PC-3 (cell line): ENCODE measurements at regions not wholly inside any gene's neighbourhood (a gene's known extent, or its start where the extent isn't known, plus 50 kb on each side); places are given as distances from the start of the nearest gene placed in this dataset.

Source experiments
- ATAC-seq: fragments of 200-7000 bp; cut with Tn5 transposase; 2 replicates; pipeline ENCODE4 v1.9.1; 2020; ENCODE audit warnings: mild to moderate bottlenecking, moderate library complexity
- BruUV-seq: library from RNA; stranded (reverse); fragments of 400-500 nt; replicated peaks from 2 replicates; lab custom pipeline; 2021; lab: Mats Ljungman, UMichigan
- CTCF ChIA-PET: fragments of 300-600 bp; sonication (Branson Sonifier 250); formaldehyde crosslinking; loops from one replicate; lab custom pipeline; 2022; ENCODE audit warnings: antibody characterized with exemption; lab: Charles Lee
- POLR2A ChIA-PET: fragments of 300-600 bp; sonication (Branson Sonifier 250); formaldehyde crosslinking; loops from one replicate; lab custom pipeline; 2022; ENCODE audit warnings: antibody characterized with exemption; ENCODE audit not compliant: unreplicated experiment; lab: Charles Lee
- DNase-seq: peaks from one replicate; pipeline ENCODE4 v3.0.0-alpha.2; 2015
- H2AFZ ChIP-seq: fragments of 300-600 bp; sonication (generic); 2 replicates; pipeline ENCODE4 v1.6.0; 2016; ENCODE audit warnings: antibody characterized with exemption, low read length
- H3F3A ChIP-seq: fragments of 300-600 bp; sonication (generic); one replicate; pipeline ENCODE4 v1.6.0; 2017; ENCODE audit warnings: antibody characterized with exemption, low read length, control low read depth, mild to moderate bottlenecking; ENCODE audit not compliant: unreplicated experiment
- H3K27ac ChIP-seq: fragments of 300-600 bp; sonication (generic); 2 replicates; pipeline ENCODE4 v1.5.1; 2016; ENCODE audit warnings: mild to moderate bottlenecking, low read length
- H3K27me3 ChIP-seq: fragments of 300-600 bp; sonication (generic); 2 replicates; pipeline ENCODE4 v1.6.1; 2016; ENCODE audit warnings: low read length, mixed read lengths
- H3K36me3 ChIP-seq: fragments of 300-600 bp; sonication (generic); 2 replicates; pipeline ENCODE4 v1.6.1; 2016; ENCODE audit warnings: low read depth, mixed run types, low read length, mixed read lengths
- H3K4me1 ChIP-seq: fragments of 300-600 bp; sonication (generic); 2 replicates; pipeline ENCODE4 v1.5.1; 2016; ENCODE audit warnings: low read length; ENCODE audit not compliant: insufficient read depth
- H3K4me2 ChIP-seq: fragments of 300-600 bp; sonication (generic); 2 replicates; pipeline ENCODE4 v1.6.0; 2016; ENCODE audit warnings: low read length
- H3K4me3 ChIP-seq: fragments of 300-600 bp; sonication (generic); 2 replicates; pipeline ENCODE4 v1.5.1; 2016; ENCODE audit warnings: mild to moderate bottlenecking, low read length, mixed read lengths
- H3K79me2 ChIP-seq: fragments of 300-600 bp; sonication (generic); 2 replicates; pipeline ENCODE4 v1.6.1; 2017; ENCODE audit warnings: low read length, mixed read lengths
- H3K9ac ChIP-seq: fragments of 300-600 bp; sonication (generic); 2 replicates; pipeline ENCODE4 v1.6.0; 2016; ENCODE audit warnings: mild to moderate bottlenecking, low read length
- H3K9me2 ChIP-seq: fragments of 300-600 bp; sonication (generic); replicated peaks from 2 replicates; pipeline ENCODE4 v1.6.1; 2016; ENCODE audit warnings: mixed run types, low read length, mixed read lengths
- H3K9me3 ChIP-seq: fragments of 300-600 bp; sonication (generic); 2 replicates; pipeline ENCODE4 v1.6.1; 2016; ENCODE audit warnings: low read length, mixed read lengths
- H4K20me1 ChIP-seq: fragments of 300-600 bp; sonication (generic); 2 replicates; pipeline ENCODE4 v1.6.1; 2016; ENCODE audit warnings: low read length, mixed read lengths
- EZH2 ChIP-seq: fragments of 300-600 bp; sonication (generic); IDR thresholded peaks from one replicate; pipeline ENCODE4 v1.6.1; 2017; ENCODE audit warnings: antibody characterized with exemption, mild to moderate bottlenecking, low read length; ENCODE audit not compliant: unreplicated experiment
- EZH2phosphoT487 ChIP-seq: fragments of 300-600 bp; sonication (generic); IDR thresholded peaks from 2 replicates; pipeline ENCODE4 v1.6.1; 2018; ENCODE audit warnings: mild to moderate bottlenecking, antibody characterized with exemption, low read length, borderline replicate concordance
- intact Hi-C: fragments of 100-400 bp; cut with micrococcal nuclease; formaldehyde crosslinking; loops from 2 replicates; pipeline ENCODE4 v1.9.0; 2023
- TF ChIP-seq, protein P1 (sequence below): fragments of 300-600 bp; sonication (generic); conservative IDR thresholded peaks from 2 replicates; pipeline ENCODE4 v1.5.1; 2017; ENCODE audit warnings: antibody characterized with exemption, low read depth, mild to moderate bottlenecking, low read length

DNA sequence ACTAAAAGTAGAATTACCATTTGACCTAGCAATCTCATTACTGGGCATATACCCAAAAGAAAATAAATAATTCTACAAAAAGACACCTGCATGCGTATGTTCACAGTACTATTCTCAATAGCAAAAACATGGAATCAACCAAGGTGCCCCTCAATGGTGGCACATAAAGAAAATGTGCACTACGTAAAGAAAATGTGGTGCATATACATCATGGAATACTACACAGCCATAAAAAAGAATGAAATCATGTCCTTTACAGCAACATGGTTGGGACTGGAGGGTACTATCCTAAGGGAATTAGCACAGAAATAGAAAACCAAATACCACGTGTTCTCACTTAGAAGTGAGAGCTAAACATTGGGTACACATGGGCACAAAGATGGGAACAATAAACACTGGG lies 250.7 kb upstream of the TNP1 start:
- ChIA-PET POLR2A (no interaction called here), CTCF (no interaction called here)
- Histone ChIP-seq H2AFZ (no peak overlapping the region), H3K36me3 (no peaks in the 10 kb centered on the region), H4K20me1 (no peaks in the 10 kb centered on the region), H3K4me1 (peaks cover 27% of the 10 kb centered on the region), H3K9me3 (no peaks in the 10 kb centered on the region), H3K27me3 (no peaks in the 10 kb centered on the region), H3K4me3 (no peak overlapping the region), H3K9ac (no peak overlapping the region), H3K27ac (no peak overlapping the region), H3K9me2 (no peaks in the 10 kb centered on the region), H3F3A (no peaks in the 10 kb centered on the region), H3K79me2 (no peaks in the 10 kb centered on the region), H3K4me2 (no peak overlapping the region)
- BruUV-seq: no TSS peak
- TF ChIP-seq, protein P1, sequence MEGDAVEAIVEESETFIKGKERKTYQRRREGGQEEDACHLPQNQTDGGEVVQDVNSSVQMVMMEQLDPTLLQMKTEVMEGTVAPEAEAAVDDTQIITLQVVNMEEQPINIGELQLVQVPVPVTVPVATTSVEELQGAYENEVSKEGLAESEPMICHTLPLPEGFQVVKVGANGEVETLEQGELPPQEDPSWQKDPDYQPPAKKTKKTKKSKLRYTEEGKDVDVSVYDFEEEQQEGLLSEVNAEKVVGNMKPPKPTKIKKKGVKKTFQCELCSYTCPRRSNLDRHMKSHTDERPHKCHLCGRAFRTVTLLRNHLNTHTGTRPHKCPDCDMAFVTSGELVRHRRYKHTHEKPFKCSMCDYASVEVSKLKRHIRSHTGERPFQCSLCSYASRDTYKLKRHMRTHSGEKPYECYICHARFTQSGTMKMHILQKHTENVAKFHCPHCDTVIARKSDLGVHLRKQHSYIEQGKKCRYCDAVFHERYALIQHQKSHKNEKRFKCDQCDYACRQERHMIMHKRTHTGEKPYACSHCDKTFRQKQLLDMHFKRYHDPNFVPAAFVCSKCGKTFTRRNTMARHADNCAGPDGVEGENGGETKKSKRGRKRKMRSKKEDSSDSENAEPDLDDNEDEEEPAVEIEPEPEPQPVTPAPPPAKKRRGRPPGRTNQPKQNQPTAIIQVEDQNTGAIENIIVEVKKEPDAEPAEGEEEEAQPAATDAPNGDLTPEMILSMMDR: no peak
- TF ChIP-seq EZH2: no peak
- no peak for TF ChIP-seq EZH2phosphoT487
- ATAC-seq (no peak), DNase-seq (no peak)
- intact Hi-C loops: no loop called here

DNA sequence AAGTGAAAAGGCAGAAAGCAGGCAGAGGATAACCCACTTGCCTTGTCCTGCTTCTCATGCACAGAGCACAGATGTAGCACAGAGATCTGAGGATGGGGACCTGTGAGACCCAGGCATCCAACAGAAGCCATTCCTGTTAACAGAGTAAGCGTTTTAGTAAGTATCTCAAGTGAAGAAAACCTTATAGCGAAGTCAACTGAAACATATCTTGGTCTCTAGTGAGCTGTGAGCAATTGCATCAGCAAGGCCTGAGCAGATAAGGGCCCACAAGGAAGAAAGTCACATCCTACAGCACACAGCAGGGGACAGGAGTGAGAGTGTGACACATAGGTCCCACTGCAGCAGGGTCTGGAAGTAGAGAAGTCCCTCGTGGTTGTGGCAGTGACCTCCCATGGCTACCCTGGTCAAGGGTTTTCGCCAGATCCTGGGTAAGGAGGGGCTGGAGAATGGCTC lies 248.7 kb upstream of the TNP1 start:
- Histone ChIP-seq H3K9me2 (no peaks in the 10 kb centered on the region), H2AFZ (no peak overlapping the region), H3K4me1 (peaks cover 47% of the 10 kb centered on the region), H3K36me3 (no peaks in the 10 kb centered on the region), H3F3A (no peaks in the 10 kb centered on the region), H3K9ac (no peak overlapping the region), H3K27me3 (no peaks in the 10 kb centered on the region), H3K9me3 (no peaks in the 10 kb centered on the region), H3K27ac (no peak overlapping the region), H3K79me2 (no peaks in the 10 kb centered on the region), H3K4me3 (no peak overlapping the region), H3K4me2 (no peak overlapping the region), H4K20me1 (no peaks in the 10 kb centered on the region)
- TF ChIP-seq EZH2 (no peak), EZH2phosphoT487 (no peak)
- TF ChIP-seq, protein P1: no peak
- ATAC-seq (no peak), DNase-seq (no peak)
- ChIA-PET POLR2A (no interaction called here), CTCF (interaction anchor here (0.6 kb wide), 1 partner anchor 260 kb away, joined by 3 read pairs; no protein-coding TSS in a partner anchor)
- no TSS peak for BruUV-seq
- intact Hi-C loops: loop anchor here (10.0 kb wide), 1 partner anchor 176 kb away; no protein-coding TSS in a partner anchor

DNA sequence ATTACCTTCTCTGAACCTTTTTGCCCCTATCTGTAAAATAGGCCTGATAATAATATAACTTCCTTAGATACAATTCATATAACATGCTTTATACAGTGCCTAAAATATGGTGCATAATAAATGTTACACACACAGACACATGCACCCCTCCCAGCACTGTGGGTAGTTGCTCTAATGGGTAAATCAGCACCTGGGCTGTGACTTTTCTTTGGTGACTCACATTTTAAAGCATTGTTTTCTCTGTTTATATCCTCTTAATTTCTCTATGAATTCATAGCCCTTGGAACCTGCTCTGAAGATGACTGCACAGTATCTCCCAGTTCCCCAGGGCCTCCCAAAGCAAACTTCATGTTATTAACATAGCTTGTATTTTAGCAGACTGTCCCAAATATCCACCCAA lies 248.2 kb upstream of the TNP1 start:
- POLR2A ChIA-PET: no interaction called here
- H3K9ac ChIP-seq: no peak overlapping the region
- H3K9me2 ChIP-seq: no peaks in the 10 kb centered on the region
- H3K27ac ChIP-seq: no peak overlapping the region
- ATAC-seq: no peak
- CTCF ChIA-PET: no interaction called here
- no peaks in the 10 kb centered on the region for H3K79me2 ChIP-seq
- no peaks in the 10 kb centered on the region for H4K20me1 ChIP-seq
- H3F3A ChIP-seq: no peaks in the 10 kb centered on the region
- BruUV-seq: no TSS peak
- H2AFZ ChIP-seq: no peak overlapping the region
- no peak for TF ChIP-seq EZH2phosphoT487
- no peak for TF ChIP-seq EZH2
- TF ChIP-seq, protein P1: no peak
- H3K27me3 ChIP-seq: no peaks in the 10 kb centered on the region
- DNase-seq: no peak
- intact Hi-C loops: loop anchor here (10.0 kb wide), 1 partner anchor 177 kb away; no protein-coding TSS in a partner anchor
- H3K9me3 ChIP-seq: no peaks in the 10 kb centered on the region
- H3K4me2 ChIP-seq: no peak overlapping the region
- H3K4me1 ChIP-seq: peaks cover 52% of the 10 kb centered on the region
- H3K4me3 ChIP-seq: no peak overlapping the region
- no peaks in the 10 kb centered on the region for H3K36me3 ChIP-seq
